ENCODE measurements at regions not wholly inside any gene's neighbourhood (a gene's known extent, or its start where the extent isn't known, plus 50 kb on each side); places are given as distances from the start of the nearest gene placed in this dataset.

GRCh38 chr14:49512147-49512551 is 74.0 kb downstream of the RPS29 start (continued):
- no peak for TF ChIP-seq CTCF (IDR thresholded peaks at IDR 0.05 in 2 of 3, conservative IDR thresholded peaks at IDR 0.05 in 1 of 3; ENCODE audit: borderline replicate concordance in 1 of 3, insufficient read depth in 1 of 3, low read depth in 2 of 3, low read length in 2 of 3)
- TF ChIP-seq ELF1 (IDR thresholded peaks at IDR 0.05; ENCODE audit: borderline replicate concordance, low read depth) = no peak
- no peak for TF ChIP-seq YY1 (IDR thresholded peaks at IDR 0.05; ENCODE audit: extremely low read depth, insufficient replicate concordance, low read depth, low read length)
- TF ChIP-seq MAX (IDR thresholded peaks at IDR 0.05) = no peak
- TF ChIP-seq JUND (IDR thresholded peaks at IDR 0.05) = peak; percentile 25; the same call in 1 of the 2 replicates
- TF ChIP-seq TCF7L2 (IDR thresholded peaks at IDR 0.05; ENCODE audit: borderline replicate concordance, extremely low read depth, insufficient read depth, insufficient read length) = no peak
- TF ChIP-seq ZNF274 (IDR thresholded peaks at IDR 0.05; ENCODE audit: low read depth, low read length) = no peak
- peak; percentile 55 for TF ChIP-seq SP1 (IDR thresholded peaks at IDR 0.05; ENCODE audit: low read depth)
- TF ChIP-seq EZH2phosphoT487 (IDR thresholded peaks at IDR 0.05; ENCODE audit: borderline replicate concordance) = no peak
- no peak for TF ChIP-seq EZH2 (IDR thresholded peaks at IDR 0.05)
- TF ChIP-seq POLR2A (IDR thresholded peaks at IDR 0.05; ENCODE audit: borderline replicate concordance, extremely low read depth, insufficient read depth, insufficient read length) = no peak

- POLR2A ChIA-PET = no interaction called here
- intact Hi-C loops (cut with micrococcal nuclease) = no loop called here
- no peaks in the 10 kb centered on the region for H3K36me3 ChIP-seq (ENCODE audit: control insufficient read depth in 1 of 2, insufficient read depth in 2 of 2, low read length in 2 of 2)
- no peak overlapping the region for H3K9ac ChIP-seq (ENCODE audit: low read length)
- H2AFZ ChIP-seq (ENCODE audit: low read depth, low read length, poor library complexity, severe bottlenecking) = no peak overlapping the region
- no TSS peak for BruUV-seq (replicated peaks)
- H3K27ac ChIP-seq (ENCODE audit: low read depth, low read length) = no peak overlapping the region
- no peak for DNase-seq (ENCODE audit: low read depth, low spot score)
- no peaks in the 10 kb centered on the region for H3K9me2 ChIP-seq (ENCODE audit: insufficient read depth)
- peaks cover 13 to 35% of the 10 kb centered on the region in 2 experiments for H3K4me1 ChIP-seq (ENCODE audit: control insufficient read depth in 1 of 2, insufficient read depth in 2 of 2, low read length in 2 of 2)
- no peaks in the 10 kb centered on the region for H3K9me3 ChIP-seq (ENCODE audit: control insufficient read depth in 1 of 2, insufficient read depth in 1 of 2, low read depth in 1 of 2, low read length in 2 of 2)
- RAD21 ChIA-PET (ENCODE audit: low non-redundant PET in 1 of 2, low total read pairs in 2 of 2, uncharacterized antibody in 2 of 2, unreplicated experiment in 2 of 2) = no interaction called here
- no peaks in the 10 kb centered on the region for H4K20me1 ChIP-seq (ENCODE audit: insufficient read depth)
- CTCF ChIA-PET = no interaction called here
- H3K4me2 ChIP-seq (ENCODE audit: low read length) = no peak overlapping the region
- H3K79me2 ChIP-seq (ENCODE audit: insufficient read depth, low read length) = no peaks in the 10 kb centered on the region
- ATAC-seq = no peak
- no peaks in the 10 kb centered on the region for H3K27me3 ChIP-seq (ENCODE audit: insufficient read depth, low read length)
- H3K4me3 ChIP-seq (replicated peaks in 1 of 2; ENCODE audit: low read depth in 1 of 2, low read length in 2 of 2) = no peak overlapping the region
- TF ChIP-seq REST (IDR thresholded peaks at IDR 0.05; ENCODE audit: low read depth) = no peak
Observed at GRCh38 chr14:49508124-49508523, 78.1 kb downstream of the RPS29 start.
